HG02763 (cell line): ENCODE measurements at regions not wholly inside any gene's neighbourhood (a gene's known extent, or its start where the extent isn't known, plus 50 kb on each side); places are given as distances from the start of the nearest gene placed in this dataset.

Experiments used
- ATAC-seq: cut with Tn5 transposase; IDR thresholded peaks from one replicate; pipeline ENCODE4 v1.9.1; 2021; ENCODE audit warnings: mild to moderate bottlenecking, moderate library complexity; ENCODE audit not compliant: unreplicated experiment

DNA sequence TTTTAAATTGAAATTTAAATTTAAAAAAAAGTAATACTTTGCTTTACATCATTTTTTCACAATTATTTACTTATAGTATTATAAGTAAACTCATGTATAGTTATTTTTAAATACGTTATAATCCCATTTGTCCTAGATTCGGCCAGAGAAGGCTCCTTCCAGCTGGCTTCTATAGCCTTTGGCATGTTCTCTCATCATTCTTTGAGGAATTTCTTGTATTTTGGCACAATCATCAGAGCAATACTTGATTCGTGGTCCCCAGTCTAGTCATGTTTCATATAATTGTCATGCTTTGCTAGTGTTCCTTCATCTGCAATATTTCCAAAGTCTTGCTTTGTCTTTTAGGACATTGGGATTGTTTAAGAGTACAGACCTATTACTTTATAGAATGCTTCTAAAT is 1037.9 kb upstream of the AGA start:
- ATAC-seq: no peak

- no peak for ATAC-seq
Observed at GRCh38 chr4:178480881-178481280, 1038.6 kb upstream of the AGA start.

DNA sequence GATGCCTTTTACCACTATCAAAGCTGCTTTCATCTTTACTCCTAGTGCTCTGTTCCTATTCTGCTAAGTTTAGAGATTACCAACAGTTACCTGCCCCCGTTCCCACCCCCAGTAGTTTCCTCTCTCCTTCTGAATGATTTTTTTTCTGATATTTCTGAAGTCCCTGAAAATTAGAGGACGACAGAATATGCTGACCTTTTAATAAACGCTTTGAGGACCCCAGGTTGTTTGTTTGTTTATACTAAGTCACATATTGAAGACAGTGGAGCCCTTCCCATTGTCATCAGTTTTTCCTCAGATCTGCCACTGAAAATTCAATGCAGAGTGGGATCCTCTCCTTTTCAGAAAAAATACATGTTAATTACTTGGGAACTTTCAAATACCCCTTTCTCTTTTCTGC is 1039.3 kb upstream of the AGA start:
- ATAC-seq: no peak

DNA sequence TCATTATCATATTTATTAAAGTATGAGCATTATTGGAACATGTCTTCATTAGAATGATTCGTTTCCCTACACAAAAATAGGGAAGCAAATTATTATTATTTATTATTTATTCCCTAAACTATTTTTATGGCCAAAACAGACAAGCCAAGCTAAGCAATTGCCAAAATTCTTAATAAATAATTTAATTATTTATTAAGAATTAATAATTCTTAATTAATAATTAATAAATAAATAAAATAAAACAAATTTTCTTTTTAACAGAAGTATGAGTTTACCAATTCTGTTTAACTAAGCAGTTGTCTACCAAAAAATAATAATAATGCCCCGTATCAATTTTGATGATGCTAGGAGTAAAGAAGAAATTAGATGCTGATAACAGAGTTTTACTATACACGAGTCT is 1080.8 kb upstream of the AGA start:
- ATAC-seq: no peak

DNA sequence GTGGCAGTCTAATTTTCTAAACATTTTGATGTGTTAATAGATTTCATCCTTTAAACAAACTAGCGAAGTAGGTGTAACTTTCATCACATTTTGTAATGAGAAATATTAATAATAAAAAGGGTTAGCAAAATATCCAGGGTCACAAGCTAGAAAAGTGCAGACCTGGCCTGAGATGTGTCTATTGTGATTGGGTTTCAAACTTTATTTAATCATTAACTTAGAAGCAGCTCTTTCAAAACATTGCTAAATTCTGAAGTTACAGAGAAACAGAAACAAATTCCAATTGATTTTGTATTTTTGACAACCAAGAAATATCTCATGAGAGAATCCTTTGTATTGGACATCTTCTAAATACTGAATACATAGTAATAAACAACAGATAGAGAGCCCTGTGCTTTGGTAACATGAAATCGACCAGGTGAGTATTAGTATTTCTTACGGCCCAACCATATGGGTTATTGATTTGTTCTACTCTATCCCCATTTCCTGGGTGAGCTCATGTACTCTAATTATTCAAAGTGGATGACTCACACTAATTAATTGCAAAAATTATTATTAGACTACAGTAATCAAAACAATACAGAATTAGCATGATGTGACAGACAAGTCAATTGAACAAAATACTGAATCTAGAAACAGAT is 1093.8 kb upstream of the AGA start:
- ATAC-seq: no peak

GRCh38 chr4:178553201-178553600 is 1111.0 kb upstream of the AGA start:
- no peak for ATAC-seq

DNA sequence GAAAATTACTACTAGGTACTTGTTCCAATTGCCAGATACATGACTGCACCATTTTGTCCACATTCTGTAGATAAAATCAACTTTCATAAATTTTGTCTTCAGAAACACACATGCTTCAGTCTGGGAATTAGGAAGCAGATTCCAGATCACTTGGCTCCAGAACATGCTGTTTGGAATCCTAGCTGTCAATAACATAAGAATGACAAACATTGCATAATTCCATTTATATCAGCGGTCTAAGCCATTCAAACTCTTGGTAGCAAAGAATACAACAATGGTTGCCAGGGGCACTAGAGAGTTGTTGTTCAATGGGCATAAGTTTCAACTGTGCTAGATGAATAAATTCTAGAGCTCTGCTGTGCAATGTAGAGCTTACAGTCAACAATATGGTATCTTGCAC is 1112.1 kb upstream of the AGA start:
- no peak for ATAC-seq

- ATAC-seq: no peak
Observed at GRCh38 chr4:178556796-178557195, 1114.6 kb upstream of the AGA start.

DNA sequence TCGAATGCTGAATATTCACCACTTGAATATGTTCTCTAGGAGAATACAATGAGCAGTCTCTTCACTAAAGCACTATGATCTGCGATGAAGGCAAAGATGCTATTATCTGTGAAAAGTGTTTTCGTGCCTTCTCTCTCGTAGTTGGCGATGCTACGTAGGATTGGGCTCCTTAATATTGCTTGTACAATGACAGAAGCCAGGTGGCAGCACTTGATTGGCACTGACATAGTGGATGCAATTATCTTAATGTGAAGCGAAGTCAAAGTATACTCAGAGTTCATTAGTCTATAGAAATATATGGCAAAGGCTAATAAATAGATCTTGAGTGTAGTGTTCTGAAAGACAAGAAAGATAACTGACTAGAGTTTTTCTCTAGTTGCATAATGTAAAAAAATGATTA is 1135.7 kb upstream of the AGA start:
- no peak for ATAC-seq

GRCh38 chr4:178595500-178596138 is 1153.4 kb upstream of the AGA start:
- no peak for ATAC-seq

- ATAC-seq: no peak
Observed at GRCh38 chr4:178598672-178599071, 1156.4 kb upstream of the AGA start.

GRCh38 chr4:178599521-178599920 is 1157.3 kb upstream of the AGA start:
- no peak for ATAC-seq

- no peak for ATAC-seq
Observed at GRCh38 chr4:178602833-178603232, 1160.6 kb upstream of the AGA start.

GRCh38 chr4:178611062-178611461 is 1168.8 kb upstream of the AGA start:
- no peak for ATAC-seq

- no peak for ATAC-seq
Observed at GRCh38 chr4:178612733-178613132, 1170.5 kb upstream of the AGA start.

DNA sequence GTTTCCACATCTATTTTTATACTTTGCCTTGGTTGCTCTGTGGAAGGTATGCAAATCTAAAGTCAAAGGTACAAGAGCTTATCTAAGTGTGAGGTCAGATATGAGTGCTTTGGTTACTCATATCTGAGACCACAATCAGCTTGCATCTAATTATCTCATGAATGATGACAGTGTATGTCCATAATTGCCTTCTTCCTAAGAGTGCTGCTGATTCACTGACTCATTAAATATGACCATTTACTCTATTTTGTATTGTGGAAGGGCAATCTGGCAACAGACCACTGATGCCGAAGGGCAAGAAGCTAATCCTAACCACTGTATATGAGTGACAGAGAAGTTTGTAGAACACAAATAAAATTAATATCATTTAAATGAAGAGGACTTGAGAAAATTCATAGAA is 1190.2 kb upstream of the AGA start:
- no peak for ATAC-seq

DNA sequence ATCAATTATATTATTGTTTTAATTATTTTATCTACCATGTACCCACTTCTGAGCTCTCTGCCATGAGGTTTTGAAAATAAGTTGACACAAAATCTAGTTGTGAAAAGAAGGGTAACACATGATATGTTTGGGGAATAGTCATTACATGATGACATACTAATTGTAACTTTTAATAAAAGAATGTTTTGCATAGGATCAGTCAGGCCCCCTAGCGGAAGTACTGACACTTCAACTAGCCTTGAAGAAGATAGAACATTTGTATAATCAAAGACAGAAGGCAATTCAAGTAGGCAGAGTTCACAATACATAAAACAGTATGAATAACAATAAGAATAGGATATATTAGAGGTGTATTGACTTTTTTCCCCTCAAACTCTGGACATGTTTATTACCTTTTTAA is 1191.0 kb upstream of the AGA start:
- no peak for ATAC-seq

GRCh38 chr4:178664621-178665020 is 1222.4 kb upstream of the AGA start:
- no peak for ATAC-seq

- ATAC-seq: no peak
Observed at GRCh38 chr4:178665916-178666315, 1223.7 kb upstream of the AGA start.

GRCh38 chr4:178671766-178672165 is 1229.5 kb upstream of the AGA start:
- ATAC-seq: no peak

GRCh38 chr4:178672512-178672911 is 1230.3 kb upstream of the AGA start:
- no peak for ATAC-seq

- no peak for ATAC-seq
Observed at GRCh38 chr4:178681871-178682270, 1239.6 kb upstream of the AGA start.

GRCh38 chr4:178689926-178690325 is 1247.7 kb upstream of the AGA start:
- ATAC-seq: no peak
